GM12878 (cell line): ENCODE measurements at regions not wholly inside any gene's neighbourhood (a gene's known extent, or its start where the extent isn't known, plus 50 kb on each side); places are given as distances from the start of the nearest gene placed in this dataset.

Experiments used
- ATAC-seq: fragments of 200-7000 bp; cut with Tn5 transposase; 3 replicates; pipeline ENCODE4 v1.9.1; 2020; ENCODE audit warnings: mild to moderate bottlenecking, moderate library complexity
- BruUV-seq: library from RNA; stranded (reverse); fragments of 400-500 nt; replicated peaks from 2 replicates; lab custom pipeline; 2021; lab: Mats Ljungman, UMichigan
- CTCF ChIA-PET: fragments of 300-600 bp; sonication (Branson Sonifier 250); formaldehyde crosslinking; extraction: SDS; loops from one replicate; lab custom pipeline; 2021; ENCODE audit warnings: inconsistent platforms; lab: Yijun Ruan, JAX
- POLR2A ChIA-PET: fragments of 350-600 bp; formaldehyde crosslinking; extraction: SDS; loops from one replicate; lab custom pipeline; 2021; ENCODE audit warnings: inconsistent platforms; lab: Charles Lee
- RAD21 ChIA-PET: fragments of 300-600 bp; sonication (Branson Sonifier 250); formaldehyde crosslinking; loops from one replicate; lab custom pipeline; 2023; ENCODE audit warnings: antibody characterized with exemption; ENCODE audit not compliant: unreplicated experiment; lab: Charles Lee
- SMC1A ChIA-PET: fragments of 300-600 bp; sonication (Branson Sonifier 250); formaldehyde crosslinking; loops from one replicate; lab custom pipeline; 2023; ENCODE audit not compliant: unreplicated experiment, uncharacterized antibody; lab: Charles Lee
- DNase-seq: peaks from one replicate; pipeline ENCODE4 v3.0.0-alpha.2; 2011; ENCODE audit warnings: low read depth, low spot score
- FAIRE-seq: peaks from 3 replicates; lab custom pipeline; 2011; peaks lifted over from hg19 to GRCh38; lab: Jason Lieb, UNC
- H2AFZ ChIP-seq: 2 replicates; pipeline ENCODE4 v1.6.0; 2011; ENCODE audit warnings: low read depth, low read length, control low read depth; ENCODE audit not compliant: control insufficient read depth
- H3K27ac ChIP-seq: 2 replicates; pipeline ENCODE4 v1.5.1; 2011; ENCODE audit warnings: control low read depth; ENCODE audit not compliant: control insufficient read depth, insufficient read depth
- H3K27me3 ChIP-seq, 2 experiments: replicated peaks in 1 of 2; 2 replicates each; pipeline versions ENCODE4 v1.6.0 to v1.6.1; 2011; ENCODE audit warnings: low read length in 1 of 2; ENCODE audit not compliant: control insufficient read depth in 2 of 2, insufficient read depth in 2 of 2
- H3K36me3 ChIP-seq, 2 experiments: 2 replicates each; pipeline ENCODE4 v1.5.1; 2011; ENCODE audit warnings: low read length in 1 of 2; ENCODE audit not compliant: control insufficient read depth in 2 of 2, insufficient read depth in 2 of 2
- H3K4me1 ChIP-seq: 2 replicates; pipeline ENCODE4 v1.6.1; 2011; ENCODE audit warnings: mild to moderate bottlenecking, low read length, moderate library complexity, mixed read lengths; ENCODE audit not compliant: control insufficient read depth, insufficient read depth
- H3K4me2 ChIP-seq: 2 replicates; pipeline ENCODE4 v1.6.0; 2011; ENCODE audit warnings: control low read depth; ENCODE audit not compliant: control insufficient read depth, insufficient read depth
- H3K4me3 ChIP-seq: fragments of 200-600 bp; sonication (generic); 2 replicates; pipeline ENCODE4 v1.5.1; 2016
- H3K79me2 ChIP-seq: 2 replicates; pipeline ENCODE4 v1.6.0; 2011; ENCODE audit warnings: low read length; ENCODE audit not compliant: control insufficient read depth, insufficient read depth
- H3K9ac ChIP-seq: 2 replicates; pipeline ENCODE4 v1.8.0; 2011; ENCODE audit warnings: low read length, control low read depth, mixed read lengths; ENCODE audit not compliant: control insufficient read depth, insufficient read depth
- H3K9me3 ChIP-seq: replicated peaks from 3 replicates; pipeline ENCODE4 v1.5.1; 2011; ENCODE audit warnings: mild to moderate bottlenecking, low read length; ENCODE audit not compliant: control insufficient read depth, insufficient read depth
- H4K20me1 ChIP-seq: 2 replicates; pipeline ENCODE4 v1.6.0; 2011; ENCODE audit not compliant: control insufficient read depth, insufficient read depth
- BCL11A ChIP-seq: IDR thresholded peaks from 2 replicates; pipeline ENCODE4 v1.6.1; 2011; ENCODE audit warnings: low read depth, low read length
- CEBPB ChIP-seq, 2 experiments: fragments of 150-350 bp in 1 of 2; IDR thresholded peaks; 2 replicates each; pipeline ENCODE4 v1.6.1; 2012 to 2014; ENCODE audit warnings: low read depth in 2 of 2, low read length in 2 of 2, borderline replicate concordance in 1 of 2, inconsistent platforms in 1 of 2
- CEBPZ ChIP-seq: fragments of 150-350 bp; IDR thresholded peaks from 2 replicates; pipeline ENCODE4 v1.6.1; 2016; ENCODE audit warnings: low read depth, low read length
- ELK1 ChIP-seq: IDR thresholded peaks from 2 replicates; pipeline ENCODE4 v1.6.1; 2012; ENCODE audit warnings: low read depth, low read length, improper control_type of control experiment
- IKZF2 ChIP-seq, 2 experiments: fragments of 450-650 bp; IDR thresholded peaks; 2 replicates each; pipeline ENCODE4 v1.6.1; 2017; ENCODE audit warnings: mild to moderate bottlenecking in 2 of 2, moderate library complexity in 2 of 2
- LARP7 ChIP-seq: fragments of 450-650 bp; IDR thresholded peaks from 2 replicates; pipeline ENCODE4 v1.6.1; 2017; ENCODE audit warnings: mild to moderate bottlenecking
- PRDM15 ChIP-seq: fragments of 450-650 bp; formaldehyde crosslinking; IDR thresholded peaks from 2 replicates; pipeline ENCODE4 v1.4.0; 2020; ENCODE audit warnings: mild to moderate bottlenecking, moderate library complexity
- RELA ChIP-seq: fragments of 450-650 bp; IDR thresholded peaks from 2 replicates; pipeline ENCODE4 v1.8.0; 2014; ENCODE audit warnings: borderline replicate concordance; ENCODE audit not compliant: partially characterized antibody
- STAT3 ChIP-seq: IDR thresholded peaks from 2 replicates; pipeline ENCODE4 v1.6.1; 2011; ENCODE audit warnings: low read depth, low read length, improper control_type of control experiment
- SUPT20H ChIP-seq: IDR thresholded peaks from 2 replicates; pipeline ENCODE4 v1.6.1; 2011; ENCODE audit warnings: low read depth, mild to moderate bottlenecking, low read length, moderate library complexity, borderline replicate concordance; ENCODE audit not compliant: control insufficient read depth
- USF2 ChIP-seq: IDR thresholded peaks from 2 replicates; pipeline ENCODE4 v1.6.1; 2011; ENCODE audit warnings: low read depth, low read length, improper control_type of control experiment, borderline replicate concordance
- YBX1 ChIP-seq: fragments of 450-650 bp; IDR thresholded peaks from 2 replicates; pipeline ENCODE4 v1.6.1; 2016; ENCODE audit warnings: antibody characterized with exemption
- ZNF274 ChIP-seq: IDR thresholded peaks from one replicate; pipeline ENCODE4 v1.8.0; 2011; ENCODE audit not compliant: insufficient read length, insufficient read depth
- in situ Hi-C: fragments of 300-500 bp; cut with MboI; formaldehyde crosslinking; loops from 9 replicates; pipeline ENCODE4 v1.14.3; 2018; ENCODE audit warnings: mixed read lengths
- intact Hi-C: fragments of 100-400 bp; cut with micrococcal nuclease; formaldehyde crosslinking; loops from one replicate; pipeline ENCODE4 v1.14.2; 2022; ENCODE audit not compliant: unreplicated experiment

GRCh38 chr6:139685009-139685408, 310.6 kb upstream of the CITED2 start:
- in situ Hi-C loops (no loop called here), intact Hi-C loops (loop anchor here (10.0 kb wide), 1 partner anchor 310 kb away; the partner anchor contains the start of gene CITED2)
- POLR2A ChIA-PET = no interaction called here
- H3K27ac ChIP-seq = no peak overlapping the region
- no peaks in the 10 kb centered on the region for H3K36me3 ChIP-seq
- H3K9ac ChIP-seq = no peak overlapping the region
- FAIRE-seq (no peak), DNase-seq (no peak), ATAC-seq (no peak)
- H3K9me3 ChIP-seq = no peaks in the 10 kb centered on the region
- H2AFZ ChIP-seq = no peak overlapping the region
- no peak overlapping the region for H3K4me3 ChIP-seq
- no peaks in the 10 kb centered on the region for H4K20me1 ChIP-seq
- BruUV-seq = no TSS peak
- RAD21 ChIA-PET = no interaction called here
- no peaks in the 10 kb centered on the region for H3K27me3 ChIP-seq
- CTCF ChIA-PET = no interaction called here
- H3K4me2 ChIP-seq = no peak overlapping the region
- SMC1A ChIA-PET = interaction anchor here (1.1 to 2.5 kb wide), 2 partner anchors 9 to 11 kb away, joined by 4 to 8 read pairs; no protein-coding TSS in a partner anchor
- no peaks in the 10 kb centered on the region for H3K79me2 ChIP-seq
- no peaks in the 10 kb centered on the region for H3K4me1 ChIP-seq
- TF ChIP-seq ELK1 (no peak), SUPT20H (no peak), CEBPB (IDR thresholded peaks at IDR 0.05; ENCODE audit: borderline replicate concordance in 1 of 2, low read depth in 2 of 2, low read length in 2 of 2) (no peak), RELA (no peak), YBX1 (no peak), BCL11A (no peak), LARP7 (no peak), ZNF274 (no peak), STAT3 (no peak), USF2 (no peak), PRDM15 (CRISPR knock-in tag) (no peak), IKZF2 (IDR thresholded peaks at IDR 0.05) (no peak), CEBPZ (no peak)
